Activated T-cell treated with anti-CD3 and anti-CD28 coated beads for 24 hours (primary cell): ENCODE measurements at regions not wholly inside any gene's neighbourhood (a gene's known extent, or its start where the extent isn't known, plus 50 kb on each side); places are given as distances from the start of the nearest gene placed in this dataset.

ENCODE experiments used
- DNase-seq: peaks from one replicate; pipeline ENCODE4 v3.0.0-alpha.2; 2020; ENCODE audit warnings: low read depth

GRCh38 chr4:18858229-18858922 is 836.8 kb upstream of the LCORL start:
- no peak for DNase-seq

GRCh38 chr4:18850867-18851266 is 829.3 kb upstream of the LCORL start:
- DNase-seq = no peak

GRCh38 chr4:18847249-18847890 is 825.8 kb upstream of the LCORL start:
- DNase-seq = no peak

GRCh38 chr4:18846313-18846712 is 824.8 kb upstream of the LCORL start:
- DNase-seq = no peak

- DNase-seq = no peak
Observed at GRCh38 chr4:18844726-18845125, 823.2 kb upstream of the LCORL start.

- DNase-seq = no peak
Observed at GRCh38 chr4:18842431-18842830, 820.9 kb upstream of the LCORL start.

- no peak for DNase-seq
Observed at GRCh38 chr4:18840481-18840880, 818.9 kb upstream of the LCORL start.

- no peak for DNase-seq
Observed at GRCh38 chr4:18816228-18816895, 794.8 kb upstream of the LCORL start.

GRCh38 chr4:18815779-18816173 is 794.2 kb upstream of the LCORL start:
- no peak for DNase-seq

GRCh38 chr4:18815081-18815778 is 793.7 kb upstream of the LCORL start:
- DNase-seq = no peak

GRCh38 chr4:18813771-18814170 is 792.2 kb upstream of the LCORL start:
- DNase-seq = no peak

- no peak for DNase-seq
Observed at GRCh38 chr4:18813055-18813454, 791.5 kb upstream of the LCORL start.

GRCh38 chr4:18803781-18804180 is 782.2 kb upstream of the LCORL start:
- DNase-seq = no peak

- DNase-seq = no peak
Observed at GRCh38 chr4:18798123-18798522, 776.6 kb upstream of the LCORL start.

GRCh38 chr4:18795794-18796193 is 774.2 kb upstream of the LCORL start:
- DNase-seq = no peak

GRCh38 chr4:18777190-18777930 is 755.8 kb upstream of the LCORL start:
- no peak for DNase-seq

- DNase-seq = no peak
Observed at GRCh38 chr4:18767921-18768320, 746.4 kb upstream of the LCORL start.

- DNase-seq = no peak
Observed at GRCh38 chr4:18756671-18757070, 735.1 kb upstream of the LCORL start.

GRCh38 chr4:18754180-18754579 is 732.6 kb upstream of the LCORL start:
- no peak for DNase-seq

GRCh38 chr4:18751083-18751482 is 729.5 kb upstream of the LCORL start:
- no peak for DNase-seq

- no peak for DNase-seq
Observed at GRCh38 chr4:18749391-18749790, 727.8 kb upstream of the LCORL start.

GRCh38 chr4:18736551-18736950 is 715.0 kb upstream of the LCORL start:
- no peak for DNase-seq
